ENCODE measurements at regions not wholly inside any gene's neighbourhood (a gene's known extent, or its start where the extent isn't known, plus 50 kb on each side); places are given as distances from the start of the nearest gene placed in this dataset.

DNA sequence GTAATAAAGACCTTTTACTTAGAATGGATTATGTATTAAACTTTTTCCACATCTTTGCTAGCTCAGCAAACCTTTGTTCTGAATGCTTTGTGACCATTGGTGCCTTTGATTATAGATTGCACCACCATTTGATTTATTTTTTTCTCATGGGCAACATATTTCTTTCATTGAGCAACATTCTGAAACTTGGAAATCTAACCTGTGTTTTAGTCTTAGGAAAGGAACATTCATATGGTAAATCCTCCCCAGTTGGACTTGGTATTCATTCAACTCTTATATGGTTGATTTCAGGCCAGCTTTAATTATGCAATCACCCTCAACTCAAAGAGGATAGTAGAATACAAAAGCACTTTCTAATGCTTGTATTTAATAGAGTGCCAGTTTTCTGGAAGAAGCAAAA is 1077.9 kb upstream of the ZEB2 start:
- TF ChIP-seq, protein P1, sequence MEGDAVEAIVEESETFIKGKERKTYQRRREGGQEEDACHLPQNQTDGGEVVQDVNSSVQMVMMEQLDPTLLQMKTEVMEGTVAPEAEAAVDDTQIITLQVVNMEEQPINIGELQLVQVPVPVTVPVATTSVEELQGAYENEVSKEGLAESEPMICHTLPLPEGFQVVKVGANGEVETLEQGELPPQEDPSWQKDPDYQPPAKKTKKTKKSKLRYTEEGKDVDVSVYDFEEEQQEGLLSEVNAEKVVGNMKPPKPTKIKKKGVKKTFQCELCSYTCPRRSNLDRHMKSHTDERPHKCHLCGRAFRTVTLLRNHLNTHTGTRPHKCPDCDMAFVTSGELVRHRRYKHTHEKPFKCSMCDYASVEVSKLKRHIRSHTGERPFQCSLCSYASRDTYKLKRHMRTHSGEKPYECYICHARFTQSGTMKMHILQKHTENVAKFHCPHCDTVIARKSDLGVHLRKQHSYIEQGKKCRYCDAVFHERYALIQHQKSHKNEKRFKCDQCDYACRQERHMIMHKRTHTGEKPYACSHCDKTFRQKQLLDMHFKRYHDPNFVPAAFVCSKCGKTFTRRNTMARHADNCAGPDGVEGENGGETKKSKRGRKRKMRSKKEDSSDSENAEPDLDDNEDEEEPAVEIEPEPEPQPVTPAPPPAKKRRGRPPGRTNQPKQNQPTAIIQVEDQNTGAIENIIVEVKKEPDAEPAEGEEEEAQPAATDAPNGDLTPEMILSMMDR (conservative IDR thresholded peaks at IDR 0.05; ENCODE audit: low read depth, low read length), result no peak
- TF ChIP-seq EZH2 (IDR thresholded peaks at IDR 0.05; ENCODE audit: low read length, unreplicated experiment) (no peak), EZH2phosphoT487 (IDR thresholded peaks at IDR 0.05; ENCODE audit: borderline replicate concordance, low read length) (no peak)

Data from PC-3 (cell line).